RWPE2 (cell line): ENCODE measurements at regions not wholly inside any gene's neighbourhood (a gene's known extent, or its start where the extent isn't known, plus 50 kb on each side); places are given as distances from the start of the nearest gene placed in this dataset.

Source experiments
- ATAC-seq: fragments of 200-7000 bp; cut with Tn5 transposase; 3 replicates; pipeline ENCODE4 v1.9.1; 2021; ENCODE audit warnings: low read depth
- DNase-seq: peaks from one replicate; pipeline ENCODE4 v3.0.0-alpha.2; 2020; ENCODE audit warnings: low spot score
- H3K27ac ChIP-seq: fragments of 450-650 bp; 2 replicates; pipeline ENCODE4 v1.5.1; 2017; ENCODE audit warnings: mild to moderate bottlenecking; ENCODE audit not compliant: poor library complexity, severe bottlenecking
- H3K27me3 ChIP-seq: fragments of 250-450 bp; sonication (Bioruptor Pico); 2 replicates; pipeline ENCODE4 v1.5.1; 2021; ENCODE audit warnings: mild to moderate bottlenecking, moderate library complexity; ENCODE audit not compliant: insufficient read depth, poor library complexity, severe bottlenecking
- H3K36me3 ChIP-seq: fragments of 250-450 bp; sonication (Bioruptor Pico); 2 replicates; pipeline ENCODE4 v1.5.1; 2020; ENCODE audit warnings: low read depth, mild to moderate bottlenecking, moderate library complexity
- H3K4me1 ChIP-seq: fragments of 250-450 bp; sonication (Bioruptor Pico); 2 replicates; pipeline ENCODE4 v1.5.1; 2021; ENCODE audit warnings: mild to moderate bottlenecking, moderate library complexity; ENCODE audit not compliant: insufficient read depth, poor library complexity, severe bottlenecking
- H3K4me3 ChIP-seq: fragments of 250-450 bp; sonication (Bioruptor Pico); 2 replicates; pipeline ENCODE4 v1.5.1; 2021; ENCODE audit warnings: mild to moderate bottlenecking, moderate library complexity; ENCODE audit not compliant: severe bottlenecking
- H3K9me3 ChIP-seq: fragments of 250-450 bp; sonication (Bioruptor Pico); 2 replicates; pipeline ENCODE4 v1.5.1; 2021; ENCODE audit warnings: mild to moderate bottlenecking, moderate library complexity; ENCODE audit not compliant: severe bottlenecking
- TF ChIP-seq, protein P1 (sequence below): fragments of 450-650 bp; IDR thresholded peaks from one replicate; pipeline ENCODE4 v1.5.1; 2017; ENCODE audit warnings: mild to moderate bottlenecking, moderate library complexity; ENCODE audit not compliant: poor library complexity, severe bottlenecking

DNA sequence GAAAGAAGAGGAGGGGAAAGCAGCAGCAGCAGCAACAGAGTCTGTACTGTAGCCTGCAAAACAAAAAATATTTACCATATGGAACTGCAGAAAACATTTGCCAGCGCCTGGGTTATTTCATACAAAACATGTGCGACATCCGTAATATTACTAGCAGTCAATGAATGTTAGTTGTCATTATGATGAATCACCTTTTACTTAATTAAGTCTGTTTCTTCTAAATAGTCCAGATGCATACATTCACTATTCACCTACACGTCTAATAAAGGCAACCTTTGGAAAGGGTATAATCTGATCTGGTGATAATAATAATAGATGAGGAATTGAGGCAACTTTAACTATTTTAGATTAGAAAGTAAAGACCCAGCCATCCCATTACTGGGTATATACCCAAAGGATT is 426.3 kb upstream of the ST6GAL2 start:
- Histone ChIP-seq H3K4me1 (no peaks in the 10 kb centered on the region), H3K9me3 (no peaks in the 10 kb centered on the region), H3K27ac (no peak overlapping the region), H3K27me3 (no peaks in the 10 kb centered on the region), H3K4me3 (no peak overlapping the region), H3K36me3 (no peaks in the 10 kb centered on the region)
- ATAC-seq (no peak), DNase-seq (no peak)
- TF ChIP-seq, protein P1, sequence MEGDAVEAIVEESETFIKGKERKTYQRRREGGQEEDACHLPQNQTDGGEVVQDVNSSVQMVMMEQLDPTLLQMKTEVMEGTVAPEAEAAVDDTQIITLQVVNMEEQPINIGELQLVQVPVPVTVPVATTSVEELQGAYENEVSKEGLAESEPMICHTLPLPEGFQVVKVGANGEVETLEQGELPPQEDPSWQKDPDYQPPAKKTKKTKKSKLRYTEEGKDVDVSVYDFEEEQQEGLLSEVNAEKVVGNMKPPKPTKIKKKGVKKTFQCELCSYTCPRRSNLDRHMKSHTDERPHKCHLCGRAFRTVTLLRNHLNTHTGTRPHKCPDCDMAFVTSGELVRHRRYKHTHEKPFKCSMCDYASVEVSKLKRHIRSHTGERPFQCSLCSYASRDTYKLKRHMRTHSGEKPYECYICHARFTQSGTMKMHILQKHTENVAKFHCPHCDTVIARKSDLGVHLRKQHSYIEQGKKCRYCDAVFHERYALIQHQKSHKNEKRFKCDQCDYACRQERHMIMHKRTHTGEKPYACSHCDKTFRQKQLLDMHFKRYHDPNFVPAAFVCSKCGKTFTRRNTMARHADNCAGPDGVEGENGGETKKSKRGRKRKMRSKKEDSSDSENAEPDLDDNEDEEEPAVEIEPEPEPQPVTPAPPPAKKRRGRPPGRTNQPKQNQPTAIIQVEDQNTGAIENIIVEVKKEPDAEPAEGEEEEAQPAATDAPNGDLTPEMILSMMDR: no peak

DNA sequence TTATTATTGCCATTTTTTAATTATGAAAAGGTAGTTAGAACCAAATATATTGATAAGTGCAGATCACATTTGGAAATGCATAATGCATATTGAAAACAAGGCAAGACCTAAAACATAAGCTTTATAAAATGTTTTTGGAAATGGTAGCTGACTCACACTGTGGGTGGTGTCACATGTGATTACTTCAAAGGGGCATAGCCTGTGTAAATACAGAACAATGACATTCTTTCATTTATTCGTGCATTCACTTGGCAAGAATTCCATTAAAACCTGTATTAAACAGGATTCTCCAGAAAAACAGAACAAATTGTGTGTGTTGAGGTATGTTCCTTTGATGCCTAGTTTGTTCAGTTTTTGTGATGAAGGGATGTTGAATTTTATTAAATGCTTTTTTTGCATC is 427.3 kb upstream of the ST6GAL2 start:
- no peaks in the 10 kb centered on the region for H3K9me3 ChIP-seq
- H3K27me3 ChIP-seq: no peaks in the 10 kb centered on the region
- H3K4me1 ChIP-seq: no peaks in the 10 kb centered on the region
- H3K27ac ChIP-seq: no peak overlapping the region
- no peak for DNase-seq
- no peaks in the 10 kb centered on the region for H3K36me3 ChIP-seq
- ATAC-seq: no peak
- H3K4me3 ChIP-seq: no peak overlapping the region
- TF ChIP-seq, protein P1: no peak

DNA sequence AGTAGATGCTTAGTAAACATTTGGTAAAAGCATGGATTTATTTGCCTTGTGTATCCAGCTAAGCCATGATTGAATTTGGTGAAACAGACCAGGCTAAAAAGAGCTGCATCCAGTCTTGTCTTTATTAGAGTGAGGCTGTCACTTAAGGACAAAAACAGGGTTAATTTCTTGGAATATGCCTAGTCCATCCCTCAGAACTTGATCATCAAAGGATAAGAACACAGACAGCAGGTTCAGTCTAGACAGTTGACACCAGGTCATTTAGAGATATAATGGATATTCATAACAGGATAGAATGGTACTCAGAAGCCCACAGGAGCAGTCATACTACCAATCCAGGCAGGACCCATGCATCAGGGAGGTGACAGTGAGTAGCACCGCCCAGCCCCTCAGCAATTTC is 434.9 kb upstream of the ST6GAL2 start:
- Histone ChIP-seq H3K9me3 (no peaks in the 10 kb centered on the region), H3K27me3 (no peaks in the 10 kb centered on the region)
- TF ChIP-seq, protein P1: no peak

DNA sequence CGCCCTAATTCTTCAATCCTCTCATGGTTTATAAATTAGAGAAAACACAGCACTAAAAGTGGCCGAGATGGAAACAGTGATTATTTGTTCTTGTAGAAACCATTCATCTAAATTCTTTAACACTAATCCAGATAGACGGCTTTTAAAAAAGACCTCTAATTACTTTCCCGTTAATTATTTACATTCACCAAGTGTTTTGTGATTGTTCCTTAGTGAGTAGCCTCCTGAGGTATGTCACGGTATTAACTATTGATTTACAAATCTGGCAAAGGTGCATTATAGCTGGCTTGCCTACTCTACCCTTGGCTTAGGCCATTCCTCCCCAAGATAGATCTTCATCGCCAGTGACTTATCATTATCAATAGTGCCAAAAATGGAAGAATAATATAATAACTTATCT is 436.4 kb upstream of the ST6GAL2 start:
- ATAC-seq: no peak
- no peaks in the 10 kb centered on the region for H3K27me3 ChIP-seq
- H3K36me3 ChIP-seq: no peaks in the 10 kb centered on the region
- H3K9me3 ChIP-seq: no peaks in the 10 kb centered on the region
- no peak overlapping the region for H3K27ac ChIP-seq
- no peaks in the 10 kb centered on the region for H3K4me1 ChIP-seq
- TF ChIP-seq, protein P1: no peak
- H3K4me3 ChIP-seq: no peak overlapping the region
- no peak for DNase-seq

More for the DNA sequence above, 434.9 kb upstream of the ST6GAL2 start:
- no peak for DNase-seq
- no peak for ATAC-seq
- no peaks in the 10 kb centered on the region for H3K36me3 ChIP-seq
- H3K4me1 ChIP-seq: no peaks in the 10 kb centered on the region
- H3K4me3 ChIP-seq: no peak overlapping the region
- H3K27ac ChIP-seq: no peak overlapping the region

DNA sequence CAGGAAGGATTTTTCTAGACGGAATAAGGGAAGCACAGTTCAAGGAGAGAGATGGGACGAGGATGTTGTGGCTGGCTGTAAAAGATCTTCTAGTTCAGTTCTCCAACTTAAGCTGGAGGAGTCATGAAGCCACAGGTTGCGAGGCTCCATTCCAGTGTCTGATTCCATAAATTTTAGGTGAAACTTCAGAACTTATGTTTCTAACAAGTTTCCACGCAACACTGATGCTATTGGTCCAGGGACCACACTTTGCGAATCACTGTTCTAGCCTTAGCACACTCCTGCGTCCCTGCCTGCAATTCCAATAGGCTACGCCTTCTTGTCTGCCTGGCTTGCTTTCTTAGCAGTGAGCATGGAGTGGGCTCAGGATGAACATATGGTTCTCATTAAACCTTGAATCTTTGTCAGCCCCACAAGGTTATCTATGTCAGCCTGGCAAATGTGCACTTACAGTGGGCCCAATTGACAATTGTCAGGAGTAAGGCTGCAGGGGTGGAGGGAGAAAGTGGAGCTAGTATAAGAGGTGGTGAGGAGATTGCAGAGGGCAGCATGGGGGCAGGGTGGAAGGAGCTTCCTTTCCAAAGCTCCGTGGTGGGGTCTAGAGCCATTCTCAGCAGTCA is 438.1 kb upstream of the ST6GAL2 start:
- H3K9me3 ChIP-seq: no peaks in the 10 kb centered on the region
- H3K27me3 ChIP-seq: no peaks in the 10 kb centered on the region
- no peaks in the 10 kb centered on the region for H3K4me1 ChIP-seq
- H3K27ac ChIP-seq: no peak overlapping the region
- TF ChIP-seq, protein P1: no peak
- no peak for DNase-seq
- H3K36me3 ChIP-seq: no peaks in the 10 kb centered on the region
- ATAC-seq: no peak
- H3K4me3 ChIP-seq: no peak overlapping the region
